ENCODE measurements at regions not wholly inside any gene's neighbourhood (a gene's known extent, or its start where the extent isn't known, plus 50 kb on each side); places are given as distances from the start of the nearest gene placed in this dataset.

- intact Hi-C loops (cut with micrococcal nuclease), result loop anchor here (5.0 kb wide), 1 partner anchor 39 kb away; no protein-coding TSS in a partner anchor
- Histone ChIP-seq H3K27me3 (replicated peaks in 1 of 4; ENCODE audit: control extremely low read depth in 1 of 4, control insufficient read depth in 3 of 4, insufficient read depth in 4 of 4, low read length in 3 of 4) (no peaks in the 10 kb centered on the region), H3K79me2 (ENCODE audit: control insufficient read depth, insufficient read depth, low read length) (no peaks in the 10 kb centered on the region), H3K4me3 (ENCODE audit: control extremely low read depth in 1 of 5, extremely low read depth in 1 of 5, insufficient read depth in 1 of 5, low read depth in 2 of 5, low read length in 4 of 5) (no peak overlapping the region), H3K9ac (ENCODE audit: low read length) (no peak overlapping the region), H4K20me1 (ENCODE audit: control insufficient read depth, insufficient read depth, low read length, poor library complexity, severe bottlenecking) (no peaks in the 10 kb centered on the region), H3K36me3 (replicated peaks in 1 of 2; ENCODE audit: control extremely low read depth in 1 of 2, control insufficient read depth in 1 of 2, extremely low read depth in 1 of 2, insufficient read depth in 2 of 2, low read length in 1 of 2) (no peaks in the 10 kb centered on the region), H3K27ac (ENCODE audit: low read length in 2 of 2) (no peak overlapping the region), H3K4me2 (replicated peaks; ENCODE audit: low read depth, low read length, poor library complexity, severe bottlenecking) (no peak overlapping the region), H2AFZ (ENCODE audit: insufficient read depth, low read depth, low read length, poor library complexity, severe bottlenecking) (no peak overlapping the region), H3K9me3 (ENCODE audit: control extremely low read depth in 1 of 3, control insufficient read depth in 2 of 3, insufficient read depth in 1 of 3, low read length in 2 of 3) (no peaks in the 10 kb centered on the region), H3K4me1 (ENCODE audit: control insufficient read depth in 2 of 2, insufficient read depth in 2 of 2, low read length in 2 of 2) (peaks cover 18 to 23% of the 10 kb centered on the region in 2 donors)
- no peaks in the 10 kb centered on the region for H3K9me3 Mint-ChIP-seq (ENCODE audit: insufficient read depth)
- H3K4me3 Mint-ChIP-seq, result no peak overlapping the region
- ATAC-seq (ENCODE audit: low read depth) (no peak), DNase-seq (no peak)
- CTCF ChIA-PET, result interaction anchor here (2.2 to 9.7 kb wide), 3 partner anchors 80 to 460 kb away, joined by 4 to 354 read pairs (median 161); no protein-coding TSS in a partner anchor
- H3K4me1 Mint-ChIP-seq, result peaks cover 38% of the 10 kb centered on the region
- 100% methylated on average over 1 of the region's 2 CpGs for WGBS (ENCODE audit: insufficient coverage)
- H3K27me3 Mint-ChIP-seq, result no peaks in the 10 kb centered on the region
- TF ChIP-seq CTCF (IDR thresholded peaks at IDR 0.05), result no peak
- no peak for TF ChIP-seq EZH2 (IDR thresholded peaks at IDR 0.05; ENCODE audit: borderline replicate concordance, insufficient read depth, low read depth, low read length, poor library complexity, severe bottlenecking)
- no peak overlapping the region for H3K27ac Mint-ChIP-seq
- POLR2A ChIA-PET, result no interaction called here
Observed at GRCh38 chr14:22393796-22394195, 195.2 kb downstream of the DAD1 start.

- peaks cover 17 to 27% of the 10 kb centered on the region in 2 donors for H3K4me1 ChIP-seq (ENCODE audit: control insufficient read depth in 2 of 2, insufficient read depth in 2 of 2, low read length in 2 of 2)
- intact Hi-C loops (cut with micrococcal nuclease), result loop anchor here (1.0 to 5.0 kb wide), 5 partner anchors 40 to 461 kb away; no protein-coding TSS in a partner anchor
- H2AFZ ChIP-seq (ENCODE audit: insufficient read depth, low read depth, low read length, poor library complexity, severe bottlenecking), result peak overlapping the region; percentile 56
- POLR2A ChIA-PET, result interaction anchor here (0.6 to 1.9 kb wide), 3 partner anchors 164 to 178 kb away, joined by 4 to 11 read pairs (median 5); no protein-coding TSS in a partner anchor
- DNase-seq (peak; percentile 73), ATAC-seq (ENCODE audit: low read depth) (peak; percentile 66)
- H3K9me3 ChIP-seq (ENCODE audit: control extremely low read depth in 1 of 3, control insufficient read depth in 2 of 3, insufficient read depth in 1 of 3, low read length in 2 of 3), result no peaks in the 10 kb centered on the region
- TF ChIP-seq CTCF (IDR thresholded peaks at IDR 0.05), result peak; percentile 60
- no peak for TF ChIP-seq EZH2 (IDR thresholded peaks at IDR 0.05; ENCODE audit: borderline replicate concordance, insufficient read depth, low read depth, low read length, poor library complexity, severe bottlenecking)
- no peak overlapping the region for H3K27ac ChIP-seq (ENCODE audit: low read length in 2 of 2)
- peak overlapping the region; percentile 46 for H3K27ac Mint-ChIP-seq
- no peaks in the 10 kb centered on the region for H3K27me3 Mint-ChIP-seq
- H3K9ac ChIP-seq (ENCODE audit: low read length), result peak overlapping the region; percentile 1
- H3K79me2 ChIP-seq (ENCODE audit: control insufficient read depth, insufficient read depth, low read length), result no peaks in the 10 kb centered on the region
- H4K20me1 ChIP-seq (ENCODE audit: control insufficient read depth, insufficient read depth, low read length, poor library complexity, severe bottlenecking), result no peaks in the 10 kb centered on the region
- H3K9me3 Mint-ChIP-seq (ENCODE audit: insufficient read depth), result no peaks in the 10 kb centered on the region
- no peaks in the 10 kb centered on the region for H3K36me3 ChIP-seq (replicated peaks in 1 of 2; ENCODE audit: control extremely low read depth in 1 of 2, control insufficient read depth in 1 of 2, extremely low read depth in 1 of 2, insufficient read depth in 2 of 2, low read length in 1 of 2)
- H3K4me3 Mint-ChIP-seq, result peak overlapping the region; percentile 3
- CTCF ChIA-PET, result interaction anchor here (0.6 to 9.7 kb wide), 21 partner anchors 12 to 462 kb away, joined by 3 to 354 read pairs (median 4); no protein-coding TSS in a partner anchor
- H3K4me1 Mint-ChIP-seq, result peaks cover 44% of the 10 kb centered on the region
- peak overlapping the region; percentile 47 for H3K4me2 ChIP-seq (replicated peaks; ENCODE audit: low read depth, low read length, poor library complexity, severe bottlenecking)
- WGBS (ENCODE audit: insufficient coverage), result 23% methylated on average over 5 of the region's 7 CpGs
- no peaks in the 10 kb centered on the region for H3K27me3 ChIP-seq (replicated peaks in 1 of 4; ENCODE audit: control extremely low read depth in 1 of 4, control insufficient read depth in 3 of 4, insufficient read depth in 4 of 4, low read length in 3 of 4)
- H3K4me3 ChIP-seq (ENCODE audit: control extremely low read depth in 1 of 5, extremely low read depth in 1 of 5, insufficient read depth in 1 of 5, low read depth in 2 of 5, low read length in 4 of 5), result no peak overlapping the region
Observed at GRCh38 chr14:22391908-22392565, 197.0 kb downstream of the DAD1 start.
